Hepatic stellate cell (primary cell): ENCODE measurements at regions not wholly inside any gene's neighbourhood (a gene's known extent, or its start where the extent isn't known, plus 50 kb on each side); places are given as distances from the start of the nearest gene placed in this dataset.

Source experiments
- DNase-seq: peaks from one replicate; pipeline ENCODE4 v3.0.0; 2011; ENCODE audit warnings: low spot score

- no peak for DNase-seq
Measured at GRCh38 chr9:135254176-135255032, 166.9 kb downstream of the OLFM1 start.

DNA sequence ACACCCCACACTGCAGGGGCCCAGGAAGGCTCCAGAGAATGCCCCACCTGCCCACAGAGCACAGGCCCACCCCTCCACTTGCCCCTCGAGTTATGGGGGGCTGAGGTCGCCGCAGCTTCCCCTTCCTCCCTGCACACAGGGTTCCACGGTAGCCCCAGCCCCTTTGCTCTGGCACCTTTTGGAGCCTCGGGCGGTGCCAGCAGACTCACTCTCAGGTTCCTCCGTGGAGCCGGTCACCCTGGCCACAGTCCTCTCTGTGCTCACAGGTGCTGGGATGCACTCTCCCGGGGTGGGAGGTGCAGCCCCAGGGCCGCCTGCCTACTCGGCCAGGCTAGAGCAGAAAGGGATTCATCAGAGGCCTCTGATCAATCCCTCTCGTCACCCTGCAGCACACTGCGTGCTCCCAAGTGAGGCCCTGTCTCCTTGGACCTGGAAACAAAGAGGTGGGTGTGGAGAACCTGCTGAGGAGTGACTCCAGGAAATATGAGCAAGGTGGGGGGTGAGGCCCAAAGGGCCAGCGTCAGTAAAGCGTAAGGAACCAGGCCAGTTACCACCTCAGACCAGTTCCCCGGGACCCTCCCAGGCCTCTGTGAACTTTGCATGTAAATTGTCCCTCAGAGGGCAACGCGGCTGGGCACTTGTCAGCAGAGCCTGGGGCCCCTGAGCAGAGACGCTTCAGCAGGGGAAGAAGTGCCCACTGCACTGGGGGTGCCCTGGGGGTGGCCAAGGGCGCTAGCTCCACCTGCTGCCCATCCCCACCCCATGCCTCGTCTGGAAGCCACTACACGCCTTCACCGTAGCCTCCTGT lies 167.8 kb downstream of the OLFM1 start:
- DNase-seq, result no peak

GRCh38 chr9:135255841-135256580 lies 168.5 kb downstream of the OLFM1 start:
- DNase-seq, result no peak

DNA sequence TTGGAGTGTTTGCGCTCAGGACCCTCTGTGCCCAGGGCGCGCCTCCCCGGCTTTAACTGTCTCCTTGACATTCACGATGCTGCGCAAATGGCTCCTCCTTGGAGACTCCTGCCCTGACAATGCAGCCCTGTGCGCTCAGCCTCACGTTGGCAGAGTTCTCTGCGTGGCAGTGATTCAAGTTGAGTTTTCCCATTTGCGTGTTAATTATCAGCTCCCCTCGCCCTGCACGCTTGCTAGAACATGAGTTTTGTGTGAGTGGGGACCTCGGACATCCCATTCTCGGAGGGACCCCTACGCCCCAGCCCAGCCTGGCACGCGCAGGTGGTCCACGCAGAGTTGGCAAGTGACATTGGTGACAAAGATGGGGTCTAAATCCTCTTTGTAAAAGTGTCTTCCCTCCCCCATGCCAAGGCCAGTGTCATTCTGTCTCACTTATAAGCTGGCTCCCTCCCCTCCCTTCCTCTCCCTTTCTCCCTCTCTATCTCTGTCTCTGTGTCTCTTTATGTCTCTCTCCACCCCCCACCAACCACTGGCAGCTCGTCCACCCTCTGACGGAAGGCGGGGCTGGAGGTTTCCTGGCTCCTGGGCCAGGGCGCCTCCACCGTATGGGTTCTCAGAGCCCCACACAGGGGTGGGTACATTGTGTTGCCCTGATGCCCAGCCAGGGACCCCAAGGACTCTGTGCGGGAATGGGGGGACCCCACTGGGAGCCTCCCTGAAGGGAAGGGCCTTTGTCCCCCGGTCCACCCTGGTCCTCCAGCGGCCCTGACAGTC lies 169.3 kb downstream of the OLFM1 start:
- DNase-seq, result no peak

GRCh38 chr9:135258461-135258860 lies 171.0 kb downstream of the OLFM1 start:
- no peak for DNase-seq

DNA sequence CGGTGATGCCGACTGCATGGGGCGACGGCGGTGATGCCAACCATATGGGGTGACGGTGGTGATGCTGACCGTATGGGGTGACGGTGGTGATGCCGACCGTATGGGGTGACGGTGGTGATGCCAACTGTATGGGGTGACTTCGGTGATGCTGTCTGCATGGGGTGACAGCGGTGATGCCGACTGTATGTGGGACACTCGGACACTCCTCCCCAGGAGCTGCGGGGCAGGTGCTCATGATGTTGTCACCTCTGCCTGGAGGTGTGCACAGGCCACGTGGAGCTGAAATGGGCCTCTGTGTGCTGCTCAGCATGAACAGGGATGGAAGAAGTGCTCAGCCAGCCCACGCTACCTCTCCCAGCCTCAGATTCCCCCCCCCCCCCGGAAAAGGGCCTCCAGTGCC lies 171.8 kb downstream of the OLFM1 start:
- no peak for DNase-seq

- no peak for DNase-seq
Measured at GRCh38 chr9:135260221-135261180, 173.0 kb downstream of the OLFM1 start.

DNA sequence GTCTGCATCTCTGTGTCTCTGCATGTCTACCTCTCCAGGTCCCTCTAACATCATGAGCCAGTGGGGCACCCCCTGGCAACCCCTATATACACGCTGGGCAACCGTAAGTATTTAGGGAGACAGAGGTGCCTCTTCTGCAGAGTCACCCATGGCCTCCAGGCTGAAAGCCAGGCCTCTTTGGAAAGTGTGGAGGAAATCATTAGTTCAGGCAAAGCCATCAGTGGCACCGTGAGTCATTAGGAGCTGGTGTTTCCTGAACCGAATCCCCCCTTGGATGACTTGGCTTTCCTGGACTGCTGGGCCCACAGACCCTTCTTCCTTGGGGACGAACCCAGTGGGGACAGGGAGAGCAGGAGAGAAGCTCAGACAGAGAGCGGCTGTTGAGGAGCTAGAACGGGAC lies 174.8 kb downstream of the OLFM1 start:
- DNase-seq, result no peak

GRCh38 chr9:135263511-135263910 lies 176.0 kb downstream of the OLFM1 start:
- no peak for DNase-seq

- DNase-seq, result no peak
Measured at GRCh38 chr9:135265931-135266330, 178.5 kb downstream of the OLFM1 start.

- no peak for DNase-seq
Measured at GRCh38 chr9:135267191-135267809, 179.8 kb downstream of the OLFM1 start.

DNA sequence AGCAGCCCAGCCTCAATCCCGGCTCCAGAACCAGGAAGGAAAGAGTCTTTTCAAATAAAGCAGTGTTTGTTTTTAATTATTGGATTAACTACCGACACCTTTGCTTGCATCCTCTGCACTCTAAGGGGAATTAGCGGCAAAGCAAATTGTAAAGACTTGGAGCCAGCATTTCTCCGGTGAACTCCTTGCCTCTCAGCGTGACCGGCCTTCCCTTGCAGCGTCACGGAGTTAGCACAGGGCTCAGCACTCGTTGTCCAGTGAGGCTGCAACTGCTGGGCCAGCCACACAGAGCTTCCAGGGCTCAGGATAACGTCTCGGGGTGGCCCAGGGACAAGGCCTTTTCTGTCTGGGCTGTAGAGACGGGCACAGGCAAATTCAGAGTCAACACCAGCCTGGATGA lies 180.6 kb downstream of the OLFM1 start:
- DNase-seq, result no peak

DNA sequence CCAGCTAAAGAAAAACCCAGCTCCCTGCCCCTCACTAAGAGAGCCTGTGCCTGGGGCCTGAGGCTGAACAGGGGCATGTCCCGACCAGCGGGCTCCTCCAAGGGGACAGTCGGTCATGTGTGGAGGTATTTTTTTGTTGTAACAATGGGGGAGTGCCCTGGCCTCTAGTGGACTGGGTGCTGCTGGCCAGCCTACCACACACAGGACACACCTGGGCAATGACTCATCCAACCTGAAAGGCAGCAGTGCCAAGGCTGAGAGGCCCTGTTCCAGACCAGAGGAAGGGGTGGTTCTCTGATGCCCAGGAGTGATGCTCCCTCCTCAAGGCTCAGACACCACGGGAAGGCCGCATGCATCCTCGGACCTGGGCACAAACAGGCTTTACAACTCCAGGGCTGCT lies 181.5 kb downstream of the OLFM1 start:
- no peak for DNase-seq

DNA sequence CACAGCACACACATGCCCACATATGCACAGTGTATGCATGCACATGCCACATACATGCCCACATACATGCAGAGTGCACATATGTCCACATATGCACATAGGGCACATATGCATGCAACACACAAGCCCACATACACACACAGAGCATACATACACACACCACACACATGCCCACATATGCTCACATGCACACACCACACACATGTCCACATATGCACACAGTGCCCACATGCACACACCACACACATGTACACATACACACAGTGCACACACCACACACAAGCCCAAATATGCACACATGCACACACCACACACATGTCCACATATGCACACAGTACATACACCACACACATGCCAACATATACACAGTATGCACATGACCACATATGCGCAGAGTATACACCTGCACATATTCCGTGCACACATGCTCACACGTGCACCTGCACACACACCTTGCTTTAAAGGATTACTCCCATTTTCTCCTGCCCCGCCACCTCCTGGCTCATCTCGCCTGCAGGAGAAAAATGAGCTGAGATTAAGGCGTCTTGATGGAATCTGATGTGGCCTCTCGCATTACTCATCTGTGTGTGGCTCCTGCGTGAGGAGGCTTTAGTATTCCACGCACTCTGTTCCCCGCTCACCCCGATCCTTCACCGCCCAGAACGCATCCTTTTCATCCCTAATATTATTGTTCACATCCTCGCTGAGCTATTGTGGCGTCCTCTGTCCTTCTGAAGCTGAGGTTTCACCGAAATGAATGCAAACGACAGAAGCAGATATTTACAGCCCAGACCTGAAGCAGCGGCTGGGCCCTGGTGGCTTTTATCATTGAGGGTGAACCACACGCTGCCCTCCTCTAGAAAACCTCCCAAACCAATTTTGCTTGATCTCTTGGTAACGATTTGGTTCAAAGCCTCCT lies 182.7 kb downstream of the OLFM1 start:
- DNase-seq, result no peak

DNA sequence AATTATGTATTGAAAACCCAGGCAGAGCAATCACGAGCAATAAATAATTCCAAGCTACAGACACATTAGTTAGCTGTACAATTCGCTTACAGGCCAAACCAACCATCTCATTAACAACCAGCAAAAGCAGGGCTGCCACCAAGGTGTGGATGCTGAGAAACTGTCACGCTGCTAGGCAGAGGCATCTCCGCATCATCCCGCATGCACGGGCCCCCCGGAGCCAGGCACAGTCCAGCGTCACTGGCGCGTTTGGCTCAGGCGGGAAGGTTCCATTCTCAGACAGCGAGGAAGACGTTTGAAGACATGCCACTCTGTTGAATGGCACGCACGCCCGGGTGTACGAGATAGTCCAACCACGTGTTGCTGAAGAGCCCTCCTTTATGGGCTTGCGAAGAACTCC lies 184.0 kb downstream of the OLFM1 start:
- no peak for DNase-seq

DNA sequence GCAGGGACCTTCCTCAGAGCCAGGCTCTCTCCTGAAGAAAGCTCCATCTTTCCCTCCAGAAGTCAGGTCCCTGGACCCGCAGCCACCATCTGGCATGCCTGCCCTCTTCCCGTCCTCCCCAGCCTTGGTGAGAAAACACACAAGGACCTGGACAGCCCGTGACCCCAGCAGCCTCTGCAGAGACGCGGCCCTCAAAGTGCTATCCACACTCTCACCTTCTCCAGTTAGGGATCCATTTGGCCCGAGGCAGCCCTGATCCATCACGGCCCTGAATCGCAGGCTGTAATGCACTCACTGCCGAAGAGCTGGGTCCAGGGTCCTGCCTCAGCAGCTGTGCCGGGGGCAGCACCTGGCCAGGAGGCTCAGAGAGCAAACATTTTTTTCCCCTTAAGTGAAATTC lies 185.1 kb downstream of the OLFM1 start:
- no peak for DNase-seq

GRCh38 chr9:135273008-135273407 lies 185.5 kb downstream of the OLFM1 start:
- no peak for DNase-seq

- no peak for DNase-seq
Measured at GRCh38 chr9:135275163-135275562, 187.7 kb downstream of the OLFM1 start.
